HG03108 (cell line): ENCODE measurements at regions not wholly inside any gene's neighbourhood (a gene's known extent, or its start where the extent isn't known, plus 50 kb on each side); places are given as distances from the start of the nearest gene placed in this dataset.
"Not testable (repeated sequence)": the region's sequence is repeated elsewhere in the genome, so short reads cannot be mapped to it uniquely, and the experiment has no call there.

Experiments used
- ATAC-seq: cut with Tn5 transposase; IDR thresholded peaks from one replicate; pipeline ENCODE4 v1.9.1; 2021; ENCODE audit warnings: moderate library complexity; ENCODE audit not compliant: unreplicated experiment

GRCh38 chr2:83808878-83809277, 650.2 kb downstream of the SUCLG1 start:
- no peak for ATAC-seq

DNA sequence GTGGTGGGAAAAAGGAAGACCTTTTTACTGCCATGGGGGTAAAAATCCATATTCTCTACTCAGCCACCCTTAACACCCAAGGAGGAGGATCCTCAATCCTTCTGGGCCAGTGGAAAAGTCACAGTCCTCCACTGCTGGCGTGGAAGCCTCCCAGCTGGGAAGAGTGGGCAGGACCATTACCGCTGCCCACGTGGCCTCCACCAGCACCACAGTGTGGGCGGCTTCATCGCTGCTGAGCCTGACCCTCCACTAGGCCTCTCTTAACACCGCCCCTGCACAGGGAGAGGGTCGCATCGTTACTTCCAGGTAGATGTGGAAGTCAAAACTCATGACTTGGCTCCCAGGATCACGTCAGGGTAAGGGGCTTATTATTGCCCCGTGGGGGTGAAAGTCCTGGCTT, 656.5 kb downstream of the SUCLG1 start:
- no peak for ATAC-seq

DNA sequence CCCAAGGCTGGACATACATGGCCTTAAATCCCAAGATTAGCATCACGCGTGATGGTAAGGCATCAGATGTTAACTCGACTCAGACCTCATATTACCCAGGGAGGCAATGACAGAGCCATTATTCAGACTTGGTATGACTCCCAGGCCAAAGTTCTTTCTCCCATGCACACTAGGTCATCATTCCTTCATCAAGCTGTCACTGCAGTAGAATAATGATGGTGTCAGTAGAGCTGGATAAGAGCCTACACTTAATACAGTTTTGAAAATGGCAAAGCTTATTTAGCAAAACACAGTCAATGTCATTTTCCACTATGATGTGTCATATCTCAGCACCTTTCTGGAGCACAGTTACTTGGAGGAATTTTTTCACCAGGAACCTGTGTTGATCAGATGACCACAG, 663.3 kb downstream of the SUCLG1 start:
- ATAC-seq, result no peak

- not testable (repeated sequence) for ATAC-seq
These were observed 668.6 kb downstream of the SUCLG1 start for GRCh38 chr2:83790467-83790866.

- ATAC-seq, result not testable (repeated sequence)
These were observed 669.4 kb downstream of the SUCLG1 start for GRCh38 chr2:83789674-83790073.

DNA sequence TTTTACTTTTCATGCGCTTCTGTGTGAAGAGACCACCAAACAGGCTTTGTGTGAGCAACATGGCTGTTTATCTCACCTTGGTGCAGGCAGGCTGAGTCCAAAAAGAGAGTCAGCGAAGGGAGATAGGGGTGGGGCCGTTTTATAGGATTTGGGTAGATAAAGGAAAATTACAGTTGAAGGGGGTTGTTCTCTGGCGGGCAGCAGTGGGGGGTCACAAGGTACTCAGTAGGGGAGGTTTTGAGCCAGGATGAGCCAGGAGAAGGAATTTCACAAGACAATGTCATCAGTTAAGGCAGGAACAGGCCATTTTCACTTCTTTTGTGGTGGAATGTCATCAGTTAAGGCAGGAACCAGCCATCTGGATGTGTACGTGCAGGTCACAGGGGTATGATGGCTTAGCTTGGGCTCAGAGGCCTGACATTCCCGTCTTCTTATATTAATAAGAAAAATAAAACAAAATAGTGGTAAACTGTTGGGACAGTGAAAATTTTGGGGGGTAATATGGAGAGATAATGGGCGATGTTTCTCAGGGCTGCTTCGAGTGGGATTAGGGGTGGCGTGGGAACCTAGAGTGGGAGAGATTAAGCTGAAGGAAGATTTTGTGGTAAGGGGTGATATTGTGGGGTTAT, 670.0 kb downstream of the SUCLG1 start:
- not testable (repeated sequence) for ATAC-seq

DNA sequence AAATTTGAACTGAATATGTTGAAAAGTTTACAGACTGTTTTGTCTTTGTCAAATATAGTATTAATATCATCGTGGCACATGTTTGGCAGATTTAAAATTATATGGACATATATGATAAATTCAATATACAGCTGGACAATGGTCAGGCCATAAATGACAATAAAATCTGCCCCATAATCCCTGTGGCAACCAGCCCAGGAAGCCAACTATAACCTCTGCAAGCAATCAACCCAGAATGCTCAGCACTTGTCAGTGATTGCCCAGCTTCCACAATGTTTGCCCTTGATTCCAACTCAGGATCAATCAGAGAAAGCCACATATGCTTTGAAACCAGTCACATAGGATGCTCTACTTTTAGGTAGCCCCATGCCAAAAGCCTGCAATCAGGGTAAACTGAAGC, 671.9 kb downstream of the SUCLG1 start:
- ATAC-seq, result no peak

DNA sequence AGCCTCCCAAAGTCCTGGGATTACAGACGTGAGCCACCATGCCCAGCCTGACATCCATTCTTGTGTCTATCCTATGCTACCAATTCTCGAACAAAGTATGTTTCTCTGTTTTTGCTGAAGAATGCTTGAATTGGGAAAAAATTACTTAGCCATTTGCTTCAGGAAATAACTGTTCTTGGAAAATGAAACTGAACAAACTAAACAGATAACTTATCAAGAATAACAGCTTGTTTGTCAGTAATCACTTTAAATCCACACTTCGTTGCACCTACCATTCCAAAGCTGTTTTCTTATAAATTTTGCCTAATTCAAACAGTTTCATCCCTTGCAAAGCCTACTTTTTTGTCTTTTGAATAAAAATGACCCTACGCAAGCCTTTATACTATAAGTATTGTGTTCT, 672.9 kb downstream of the SUCLG1 start:
- no peak for ATAC-seq

GRCh38 chr2:83784947-83785346, 674.1 kb downstream of the SUCLG1 start:
- ATAC-seq, result no peak

- ATAC-seq, result no peak
These were observed 674.8 kb downstream of the SUCLG1 start for GRCh38 chr2:83784315-83784714.

GRCh38 chr2:83782122-83782521, 677.0 kb downstream of the SUCLG1 start:
- ATAC-seq, result no peak

GRCh38 chr2:83764447-83765005, 694.6 kb downstream of the SUCLG1 start:
- no peak for ATAC-seq

DNA sequence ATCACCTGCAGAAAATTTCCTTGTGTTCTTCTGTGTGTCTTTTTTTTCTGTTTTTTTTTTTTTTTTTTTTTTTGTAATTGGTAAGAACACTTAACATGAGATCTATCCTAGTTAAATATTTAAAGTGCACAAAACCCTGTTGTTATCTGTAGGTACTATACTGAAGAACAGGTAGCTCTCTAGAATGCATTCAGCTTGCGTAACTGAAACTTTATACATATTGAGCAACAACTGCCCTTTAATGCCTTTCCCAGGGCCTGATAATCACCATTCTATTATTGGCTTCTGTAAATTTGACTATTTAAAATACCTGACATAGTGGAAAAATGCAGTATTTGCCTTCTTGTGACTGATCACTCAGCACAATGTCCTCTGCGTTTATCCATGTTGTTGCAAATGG, 701.8 kb downstream of the SUCLG1 start:
- no peak for ATAC-seq

DNA sequence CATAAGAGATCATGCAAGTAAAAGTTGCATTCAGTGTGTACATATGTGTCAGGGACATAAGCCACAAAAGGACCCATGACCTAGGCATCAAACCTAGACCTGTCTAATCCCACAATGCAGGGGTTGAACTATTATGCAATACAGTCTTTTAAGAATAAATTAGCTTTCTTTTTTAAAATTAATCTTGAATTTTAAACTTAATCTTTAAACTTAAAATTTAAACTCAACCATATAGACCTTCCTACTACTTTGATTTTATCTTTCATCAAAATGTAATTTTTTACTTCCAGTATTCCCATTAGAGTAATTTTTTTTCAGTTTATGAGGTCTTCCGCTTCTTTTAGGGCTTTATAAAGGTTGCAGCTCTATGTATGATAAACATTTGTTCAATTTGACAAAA, 702.9 kb downstream of the SUCLG1 start:
- ATAC-seq, result no peak

GRCh38 chr2:83747141-83747540, 711.9 kb downstream of the SUCLG1 start:
- ATAC-seq, result no peak

- no peak for ATAC-seq
These were observed 714.2 kb downstream of the SUCLG1 start for GRCh38 chr2:83744855-83745254.

DNA sequence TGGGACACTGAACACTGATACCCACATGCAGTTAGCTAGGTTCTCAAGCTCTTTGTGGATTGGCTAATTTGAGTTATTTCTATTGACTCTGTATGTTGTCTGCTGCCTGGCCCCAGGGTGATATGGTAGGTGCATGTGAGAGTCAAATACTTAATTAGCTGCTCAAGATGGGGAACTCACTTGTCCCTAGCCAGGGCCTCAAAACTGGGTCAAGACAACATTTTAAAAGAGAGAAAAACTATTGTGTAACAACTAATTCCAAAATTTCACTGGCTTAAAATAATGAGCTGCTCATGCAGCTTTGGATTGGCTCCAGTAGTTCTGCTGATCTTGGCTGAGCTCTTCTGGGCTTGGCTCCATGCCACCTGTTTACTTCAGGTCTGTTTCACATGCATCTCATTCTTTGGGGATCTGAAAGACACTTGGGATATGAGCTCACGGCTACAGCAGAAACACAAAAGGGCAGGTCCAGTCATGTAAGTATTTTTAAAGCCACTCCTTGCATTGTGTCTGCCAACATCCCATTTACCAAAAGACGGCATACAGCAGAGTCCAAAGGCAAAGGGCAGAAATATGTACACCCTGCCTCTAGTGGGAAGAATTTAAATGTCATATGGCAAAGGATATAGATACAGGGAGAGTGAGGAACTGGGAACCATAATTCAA, 716.8 kb downstream of the SUCLG1 start:
- no peak for ATAC-seq

GRCh38 chr2:83730223-83730622, 728.9 kb downstream of the SUCLG1 start:
- ATAC-seq, result no peak

DNA sequence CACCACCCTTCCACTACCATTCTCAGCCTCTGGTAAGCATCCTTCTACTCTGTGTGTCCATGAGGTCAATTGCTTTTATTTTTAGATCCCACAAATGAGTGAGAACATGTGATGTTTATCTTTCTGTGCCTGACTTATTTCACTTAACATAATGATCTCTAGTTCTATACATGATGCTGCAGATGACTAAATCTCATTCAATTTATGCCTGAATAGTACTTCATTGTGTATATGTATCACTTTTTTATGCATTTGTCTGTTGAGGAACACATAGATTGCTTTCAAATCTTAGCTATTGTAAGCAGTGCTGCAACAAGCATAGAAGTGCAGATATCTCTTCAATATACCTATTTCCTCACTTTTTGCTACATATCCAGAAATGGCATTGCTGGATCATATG, 733.3 kb downstream of the SUCLG1 start:
- no peak for ATAC-seq

DNA sequence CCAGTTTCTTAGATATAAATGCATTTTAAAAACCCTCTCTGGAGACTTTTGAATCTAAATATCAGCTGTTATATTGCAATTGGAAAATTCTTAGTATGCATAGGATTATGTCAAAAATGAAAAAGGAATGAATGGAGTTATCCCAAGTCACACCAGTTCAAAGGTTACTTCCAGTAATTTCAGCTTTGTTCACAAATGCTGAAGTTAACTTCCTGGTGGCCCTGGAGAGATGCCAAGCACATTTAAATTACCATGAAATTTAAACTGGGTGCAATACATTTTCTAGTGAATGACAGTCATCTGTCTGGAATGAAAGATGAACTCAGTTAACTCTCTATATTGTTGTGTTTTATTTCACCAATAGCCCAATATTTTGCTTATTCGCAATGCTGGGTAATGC, 753.9 kb downstream of the SUCLG1 start:
- ATAC-seq, result no peak

GRCh38 chr2:83703598-83703997, 755.5 kb downstream of the SUCLG1 start:
- no peak for ATAC-seq

DNA sequence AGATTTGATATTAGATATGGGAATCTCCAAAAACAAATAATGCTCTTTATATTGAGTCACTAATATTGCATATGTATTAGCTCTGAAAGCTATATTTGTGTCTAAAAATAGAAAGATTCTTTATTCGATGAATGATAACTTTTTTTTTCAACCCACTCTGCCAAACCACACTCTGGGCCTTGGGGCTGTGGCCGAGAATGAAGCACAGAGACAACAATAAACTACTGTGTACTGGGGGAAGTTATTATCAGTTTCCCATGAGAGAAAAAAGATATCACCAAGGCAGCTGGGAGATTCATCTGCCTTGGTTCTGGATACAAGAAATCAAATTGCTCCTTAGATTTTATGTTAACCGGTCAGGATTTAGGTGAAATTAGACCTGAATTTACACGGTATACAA, 762.2 kb downstream of the SUCLG1 start:
- no peak for ATAC-seq

- ATAC-seq, result no peak
These were observed 763.5 kb downstream of the SUCLG1 start for GRCh38 chr2:83695530-83695929.
